Right lobe of liver (tissue), 4 donors: ENCODE measurements at regions not wholly inside any gene's neighbourhood (a gene's known extent, or its start where the extent isn't known, plus 50 kb on each side); places are given as distances from the start of the nearest gene placed in this dataset.

ENCODE experiments used
- POLR2A ChIP-seq: fragments of 450-650 bp; IDR thresholded peaks from one replicate; pipeline ENCODE4 v1.6.1; 2017; ENCODE audit warnings: antibody characterized with exemption, mild to moderate bottlenecking
- TF ChIP-seq, protein P1 (sequence below), 4 donors: fragments of 200-600 bp in 3 of 4; fragments of 450-650 bp in 1 of 4; IDR thresholded peaks; one replicate each; pipeline versions ENCODE4 v1.5.1 to v1.8.0; 2016 to 2022; ENCODE audit warnings: antibody characterized with exemption in 4 of 4, mild to moderate bottlenecking in 2 of 4
- donor health status: DM: no; HTN: no; CAD: no.
- donor health status: DM: no; HTN: no; CAD: no.
- donor health status: DM: no; HTN: yes; CAD: no.

DNA sequence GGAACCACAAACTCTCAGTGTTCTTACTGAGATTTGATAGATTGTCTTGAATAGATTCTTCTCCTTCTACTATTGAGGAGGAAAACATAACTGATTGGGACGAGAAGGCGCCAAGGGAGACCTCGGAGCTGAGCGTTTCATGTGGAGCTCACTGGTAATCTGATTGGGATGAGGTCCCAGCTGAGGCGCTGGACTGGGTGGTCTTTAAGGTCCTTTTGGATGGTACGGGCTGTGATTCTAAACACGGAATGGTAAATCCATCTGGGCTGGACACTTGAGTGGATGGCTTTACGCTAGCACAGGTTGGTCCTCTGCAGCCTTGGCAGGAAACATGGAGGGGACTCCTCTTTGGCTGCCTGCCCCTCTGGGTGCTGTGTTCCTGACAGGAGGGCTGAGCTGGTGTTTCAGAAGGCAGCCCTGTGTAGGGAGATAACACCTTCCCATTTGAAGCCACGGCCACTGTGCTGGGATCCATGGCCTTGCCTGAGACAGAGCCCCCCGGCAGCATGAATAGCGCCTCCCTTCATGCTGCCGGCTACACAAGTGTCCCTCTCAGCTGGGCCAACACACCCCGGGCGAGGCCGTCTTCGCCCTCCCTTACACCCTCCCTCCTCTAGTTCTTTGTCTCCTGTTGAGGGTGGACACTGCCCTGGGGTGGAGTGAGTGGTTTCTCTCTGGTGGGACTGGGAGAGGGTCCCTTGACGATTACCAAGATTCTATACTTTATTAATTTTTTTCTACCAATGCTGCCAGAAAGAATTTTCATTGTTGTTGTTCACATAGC lies 203.2 kb upstream of the SHH start:
- TF ChIP-seq, protein P1, sequence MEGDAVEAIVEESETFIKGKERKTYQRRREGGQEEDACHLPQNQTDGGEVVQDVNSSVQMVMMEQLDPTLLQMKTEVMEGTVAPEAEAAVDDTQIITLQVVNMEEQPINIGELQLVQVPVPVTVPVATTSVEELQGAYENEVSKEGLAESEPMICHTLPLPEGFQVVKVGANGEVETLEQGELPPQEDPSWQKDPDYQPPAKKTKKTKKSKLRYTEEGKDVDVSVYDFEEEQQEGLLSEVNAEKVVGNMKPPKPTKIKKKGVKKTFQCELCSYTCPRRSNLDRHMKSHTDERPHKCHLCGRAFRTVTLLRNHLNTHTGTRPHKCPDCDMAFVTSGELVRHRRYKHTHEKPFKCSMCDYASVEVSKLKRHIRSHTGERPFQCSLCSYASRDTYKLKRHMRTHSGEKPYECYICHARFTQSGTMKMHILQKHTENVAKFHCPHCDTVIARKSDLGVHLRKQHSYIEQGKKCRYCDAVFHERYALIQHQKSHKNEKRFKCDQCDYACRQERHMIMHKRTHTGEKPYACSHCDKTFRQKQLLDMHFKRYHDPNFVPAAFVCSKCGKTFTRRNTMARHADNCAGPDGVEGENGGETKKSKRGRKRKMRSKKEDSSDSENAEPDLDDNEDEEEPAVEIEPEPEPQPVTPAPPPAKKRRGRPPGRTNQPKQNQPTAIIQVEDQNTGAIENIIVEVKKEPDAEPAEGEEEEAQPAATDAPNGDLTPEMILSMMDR (IDR thresholded peaks at IDR 0.05): no peak
- TF ChIP-seq POLR2A: no peak
